GM23338 (cell line): ENCODE measurements at regions not wholly inside any gene's neighbourhood (a gene's known extent, or its start where the extent isn't known, plus 50 kb on each side); places are given as distances from the start of the nearest gene placed in this dataset.

Experiments used
- EZH2 ChIP-seq: fragments of 200-600 bp; sonication (generic); IDR thresholded peaks from one replicate; pipeline ENCODE4 v1.8.0; 2017; ENCODE audit warnings: antibody characterized with exemption, mild to moderate bottlenecking, low read depth; ENCODE audit not compliant: unreplicated experiment
- EZH2phosphoT487 ChIP-seq: fragments of 200-600 bp; sonication (generic); IDR thresholded peaks from one replicate; pipeline ENCODE4 v1.8.1; 2018; ENCODE audit warnings: antibody characterized with exemption; ENCODE audit not compliant: unreplicated experiment
- JUNB ChIP-seq: IDR thresholded peaks from one replicate; pipeline ENCODE4 v1.6.1; 2016; ENCODE audit warnings: antibody characterized with exemption; ENCODE audit not compliant: unreplicated experiment
- POLR2AphosphoS5 ChIP-seq: IDR thresholded peaks from 2 replicates; pipeline ENCODE4 v1.6.1; 2016; ENCODE audit warnings: antibody characterized with exemption, low read depth
- ZNF331 ChIP-seq: fragments of 250-450 bp; sonication (Bioruptor Pico); IDR thresholded peaks from 2 replicates; pipeline ENCODE4 v1.5.0; 2020; ENCODE audit warnings: low read depth, mild to moderate bottlenecking, moderate library complexity
- TF ChIP-seq, protein P1 (sequence below), 2 experiments: fragments of 200-600 bp in 1 of 2; sonication (generic) in 1 of 2; conservative IDR thresholded peaks; 2 replicates each; pipeline versions ENCODE4 v1.5.1 to v1.6.1; 2016 to 2017; ENCODE audit warnings: antibody characterized with exemption in 2 of 2, low read depth in 2 of 2, mild to moderate bottlenecking in 2 of 2, moderate library complexity in 1 of 2
- TF ChIP-seq, protein P2 (sequence below): IDR thresholded peaks from one replicate; pipeline ENCODE4 v1.6.1; 2018; ENCODE audit warnings: antibody characterized with exemption; ENCODE audit not compliant: unreplicated experiment

DNA sequence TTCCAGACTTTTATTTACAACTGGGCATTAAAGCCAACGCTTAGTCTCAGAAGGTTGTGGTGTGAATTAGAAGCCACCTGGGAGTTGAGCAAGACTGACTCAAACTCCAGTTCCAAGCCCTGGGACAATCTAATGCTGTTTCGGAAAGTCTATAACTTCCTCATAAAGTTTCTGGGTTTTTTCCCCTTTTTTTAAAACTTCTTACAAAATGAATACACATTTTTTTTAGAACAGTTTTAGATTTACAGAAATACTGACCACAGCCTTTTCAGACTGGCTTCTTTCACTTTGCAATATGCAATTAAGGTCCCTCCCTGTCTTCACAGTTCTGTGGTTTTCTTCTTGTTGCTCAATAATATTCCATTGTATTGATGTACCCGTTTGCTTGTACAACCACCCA, 115.9 kb upstream of the TWIST2 start:
- no peak for TF ChIP-seq POLR2AphosphoS5
- TF ChIP-seq, protein P1, sequence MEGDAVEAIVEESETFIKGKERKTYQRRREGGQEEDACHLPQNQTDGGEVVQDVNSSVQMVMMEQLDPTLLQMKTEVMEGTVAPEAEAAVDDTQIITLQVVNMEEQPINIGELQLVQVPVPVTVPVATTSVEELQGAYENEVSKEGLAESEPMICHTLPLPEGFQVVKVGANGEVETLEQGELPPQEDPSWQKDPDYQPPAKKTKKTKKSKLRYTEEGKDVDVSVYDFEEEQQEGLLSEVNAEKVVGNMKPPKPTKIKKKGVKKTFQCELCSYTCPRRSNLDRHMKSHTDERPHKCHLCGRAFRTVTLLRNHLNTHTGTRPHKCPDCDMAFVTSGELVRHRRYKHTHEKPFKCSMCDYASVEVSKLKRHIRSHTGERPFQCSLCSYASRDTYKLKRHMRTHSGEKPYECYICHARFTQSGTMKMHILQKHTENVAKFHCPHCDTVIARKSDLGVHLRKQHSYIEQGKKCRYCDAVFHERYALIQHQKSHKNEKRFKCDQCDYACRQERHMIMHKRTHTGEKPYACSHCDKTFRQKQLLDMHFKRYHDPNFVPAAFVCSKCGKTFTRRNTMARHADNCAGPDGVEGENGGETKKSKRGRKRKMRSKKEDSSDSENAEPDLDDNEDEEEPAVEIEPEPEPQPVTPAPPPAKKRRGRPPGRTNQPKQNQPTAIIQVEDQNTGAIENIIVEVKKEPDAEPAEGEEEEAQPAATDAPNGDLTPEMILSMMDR (conservative IDR thresholded peaks at IDR 0.05; ENCODE audit: low read depth in 2 of 2): no peak
- TF ChIP-seq, protein P2, sequence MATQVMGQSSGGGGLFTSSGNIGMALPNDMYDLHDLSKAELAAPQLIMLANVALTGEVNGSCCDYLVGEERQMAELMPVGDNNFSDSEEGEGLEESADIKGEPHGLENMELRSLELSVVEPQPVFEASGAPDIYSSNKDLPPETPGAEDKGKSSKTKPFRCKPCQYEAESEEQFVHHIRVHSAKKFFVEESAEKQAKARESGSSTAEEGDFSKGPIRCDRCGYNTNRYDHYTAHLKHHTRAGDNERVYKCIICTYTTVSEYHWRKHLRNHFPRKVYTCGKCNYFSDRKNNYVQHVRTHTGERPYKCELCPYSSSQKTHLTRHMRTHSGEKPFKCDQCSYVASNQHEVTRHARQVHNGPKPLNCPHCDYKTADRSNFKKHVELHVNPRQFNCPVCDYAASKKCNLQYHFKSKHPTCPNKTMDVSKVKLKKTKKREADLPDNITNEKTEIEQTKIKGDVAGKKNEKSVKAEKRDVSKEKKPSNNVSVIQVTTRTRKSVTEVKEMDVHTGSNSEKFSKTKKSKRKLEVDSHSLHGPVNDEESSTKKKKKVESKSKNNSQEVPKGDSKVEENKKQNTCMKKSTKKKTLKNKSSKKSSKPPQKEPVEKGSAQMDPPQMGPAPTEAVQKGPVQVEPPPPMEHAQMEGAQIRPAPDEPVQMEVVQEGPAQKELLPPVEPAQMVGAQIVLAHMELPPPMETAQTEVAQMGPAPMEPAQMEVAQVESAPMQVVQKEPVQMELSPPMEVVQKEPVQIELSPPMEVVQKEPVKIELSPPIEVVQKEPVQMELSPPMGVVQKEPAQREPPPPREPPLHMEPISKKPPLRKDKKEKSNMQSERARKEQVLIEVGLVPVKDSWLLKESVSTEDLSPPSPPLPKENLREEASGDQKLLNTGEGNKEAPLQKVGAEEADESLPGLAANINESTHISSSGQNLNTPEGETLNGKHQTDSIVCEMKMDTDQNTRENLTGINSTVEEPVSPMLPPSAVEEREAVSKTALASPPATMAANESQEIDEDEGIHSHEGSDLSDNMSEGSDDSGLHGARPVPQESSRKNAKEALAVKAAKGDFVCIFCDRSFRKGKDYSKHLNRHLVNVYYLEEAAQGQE: no peak
- no peak for TF ChIP-seq EZH2
- TF ChIP-seq EZH2phosphoT487: no peak
- no peak for TF ChIP-seq ZNF331 (CRISPR knock-in tag)
- TF ChIP-seq JUNB: no peak
